Myocyte (in vitro differentiated cells): ENCODE measurements at regions not wholly inside any gene's neighbourhood (a gene's known extent, or its start where the extent isn't known, plus 50 kb on each side); places are given as distances from the start of the nearest gene placed in this dataset.
"Not testable (repeated sequence)": the region's sequence is repeated elsewhere in the genome, so short reads cannot be mapped to it uniquely, and the experiment has no call there.

Experiments used
- DNase-seq: peaks from one replicate; pipeline ENCODE4 v3.0.0-alpha.2; 2012; ENCODE audit warnings: low read depth

GRCh38 chr12:131536766-131537165 lies 174.1 kb upstream of the SFSWAP start:
- DNase-seq = no peak

- DNase-seq = no peak
These were observed 173.5 kb upstream of the SFSWAP start for GRCh38 chr12:131537267-131537958.

GRCh38 chr12:131539381-131539780 lies 171.5 kb upstream of the SFSWAP start:
- DNase-seq = no peak

- no peak for DNase-seq
These were observed 170.7 kb upstream of the SFSWAP start for GRCh38 chr12:131540138-131540623.

GRCh38 chr12:131541512-131541911 lies 169.4 kb upstream of the SFSWAP start:
- not testable (repeated sequence) for DNase-seq

GRCh38 chr12:131542351-131542750 lies 168.5 kb upstream of the SFSWAP start:
- no peak for DNase-seq

- DNase-seq = no peak
These were observed 167.8 kb upstream of the SFSWAP start for GRCh38 chr12:131543040-131543439.

- no peak for DNase-seq
These were observed 163.3 kb upstream of the SFSWAP start for GRCh38 chr12:131547555-131547954.

- DNase-seq = no peak
These were observed 160.8 kb upstream of the SFSWAP start for GRCh38 chr12:131550121-131550520.

GRCh38 chr12:131551675-131552491 lies 159.0 kb upstream of the SFSWAP start:
- no peak for DNase-seq

- DNase-seq = no peak
These were observed 158.4 kb upstream of the SFSWAP start for GRCh38 chr12:131552492-131552863.

GRCh38 chr12:131553096-131553777 lies 157.7 kb upstream of the SFSWAP start:
- DNase-seq = no peak

GRCh38 chr12:131555197-131555846 lies 155.6 kb upstream of the SFSWAP start:
- DNase-seq = no peak

- no peak for DNase-seq
These were observed 155.0 kb upstream of the SFSWAP start for GRCh38 chr12:131555866-131556265.

- no peak for DNase-seq
These were observed 153.7 kb upstream of the SFSWAP start for GRCh38 chr12:131557078-131557709.

- DNase-seq = no peak
These were observed 151.1 kb upstream of the SFSWAP start for GRCh38 chr12:131559517-131560516.

- no peak for DNase-seq
These were observed 149.8 kb upstream of the SFSWAP start for GRCh38 chr12:131561051-131561450.

- no peak for DNase-seq
These were observed 148.8 kb upstream of the SFSWAP start for GRCh38 chr12:131561891-131562684.
